Adrenal gland (tissue), 9 donors: ENCODE measurements at regions not wholly inside any gene's neighbourhood (a gene's known extent, or its start where the extent isn't known, plus 50 kb on each side); places are given as distances from the start of the nearest gene placed in this dataset.

ENCODE experiments used
- DNase-seq, 7 donors: peaks; one replicate each; pipeline ENCODE4 v3.0.0-alpha.2; 2019 to 2020
- H3K27ac ChIP-seq, 5 donors: fragments of 200-600 bp; sonication (generic) in 4 of 5; 1 replicate in 3 of 5; 2 replicates in 2 of 5; pipeline versions ENCODE4 v1.5.1 to v1.8.0; 2016 to 2020; ENCODE audit warnings: mild to moderate bottlenecking in 1 of 5
- H3K27me3 ChIP-seq: fragments of 200-600 bp; 2 replicates; pipeline ENCODE4 v1.8.0; 2021
- H3K36me3 ChIP-seq, 2 donors: fragments of 200-600 bp; replicated peaks in 1 of 2; 1 replicate in 1 of 2; 2 replicates in 1 of 2; pipeline versions ENCODE4 v1.5.1 to v1.8.0; 2018 to 2022
- H3K4me1 ChIP-seq, 2 donors: fragments of 200-600 bp; replicated peaks in 1 of 2; 1 replicate in 1 of 2; 2 replicates in 1 of 2; pipeline versions ENCODE4 v1.5.1 to v1.8.0; 2018 to 2021
- H3K4me3 ChIP-seq, 4 donors: fragments of 200-600 bp; sonication (generic) in 3 of 4; one replicate each; pipeline ENCODE4 v1.5.1; 2016 to 2018
- H3K9me3 ChIP-seq, 3 donors: fragments of 200-600 bp; sonication (generic) in 1 of 3; replicated peaks in 1 of 3; 1 replicate in 2 of 3; 2 replicates in 1 of 3; pipeline versions ENCODE4 v1.5.1 to v1.8.0; 2016 to 2021
- POLR2A ChIP-seq, 2 donors: fragments of 450-650 bp; IDR thresholded peaks; one replicate each; pipeline ENCODE4 v1.6.1; 2017; ENCODE audit warnings: antibody characterized with exemption in 2 of 2, mild to moderate bottlenecking in 2 of 2, moderate library complexity in 1 of 2
- WGBS, 4 donors: extraction: QIAGEN DNeasy Blood & Tissue Kit in 2 of 4; methylation state at CpG; one replicate each; pipeline versions ENCODE4 v1.1.5 to v1.1.7; 2013 to 2017; 5-methylcytosine and 5-hydroxymethylcytosine counted together
- intact Hi-C, 2 donors: fragments of 100-400 bp; cut with DNase I; formaldehyde crosslinking; loops; one replicate each; pipeline versions ENCODE4 v1.14.1 to v1.15.0; 2022 to 2023
- TF ChIP-seq, protein P1 (sequence below), 6 experiments: fragments of 450-650 bp in 4 of 6; fragments of 200-600 bp in 2 of 6; sonication (generic) in 1 of 6; IDR thresholded peaks; 1 replicate in 5 of 6; 2 replicates in 1 of 6; pipeline versions ENCODE4 v1.5.1 to v1.8.0; 2016 to 2021; ENCODE audit warnings: antibody characterized with exemption in 6 of 6, mild to moderate bottlenecking in 2 of 6, moderate library complexity in 1 of 6
- donor health status: healthy with polysubstance abuse.
- donor health status: Bipolar disorder and iron deficiency.
- donor health status: DM: yes; HTN: yes; CAD: no.
- donor health status: DM: no; HTN: no; CAD: no.
- donor health status: DM: no; HTN: no; CAD: no.

- Histone ChIP-seq H3K4me3 (no peak overlapping the region), H3K36me3 (no peaks in the 10 kb centered on the region), H3K4me1 (no peaks in the 10 kb centered on the region), H3K27me3 (no peaks in the 10 kb centered on the region), H3K9me3 (no peaks in the 10 kb centered on the region), H3K27ac (no peak overlapping the region)
- DNase-seq, result no peak
- intact Hi-C loops, result no loop called here
- no peak for TF ChIP-seq POLR2A (IDR thresholded peaks at IDR 0.05)
- TF ChIP-seq, protein P1, sequence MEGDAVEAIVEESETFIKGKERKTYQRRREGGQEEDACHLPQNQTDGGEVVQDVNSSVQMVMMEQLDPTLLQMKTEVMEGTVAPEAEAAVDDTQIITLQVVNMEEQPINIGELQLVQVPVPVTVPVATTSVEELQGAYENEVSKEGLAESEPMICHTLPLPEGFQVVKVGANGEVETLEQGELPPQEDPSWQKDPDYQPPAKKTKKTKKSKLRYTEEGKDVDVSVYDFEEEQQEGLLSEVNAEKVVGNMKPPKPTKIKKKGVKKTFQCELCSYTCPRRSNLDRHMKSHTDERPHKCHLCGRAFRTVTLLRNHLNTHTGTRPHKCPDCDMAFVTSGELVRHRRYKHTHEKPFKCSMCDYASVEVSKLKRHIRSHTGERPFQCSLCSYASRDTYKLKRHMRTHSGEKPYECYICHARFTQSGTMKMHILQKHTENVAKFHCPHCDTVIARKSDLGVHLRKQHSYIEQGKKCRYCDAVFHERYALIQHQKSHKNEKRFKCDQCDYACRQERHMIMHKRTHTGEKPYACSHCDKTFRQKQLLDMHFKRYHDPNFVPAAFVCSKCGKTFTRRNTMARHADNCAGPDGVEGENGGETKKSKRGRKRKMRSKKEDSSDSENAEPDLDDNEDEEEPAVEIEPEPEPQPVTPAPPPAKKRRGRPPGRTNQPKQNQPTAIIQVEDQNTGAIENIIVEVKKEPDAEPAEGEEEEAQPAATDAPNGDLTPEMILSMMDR (IDR thresholded peaks at IDR 0.05), result no peak
- WGBS, 4 donors, result 89 to 91% (median 89%) methylated on average over 5 of the region's 5 CpGs
Observed at GRCh38 chr12:114967151-114967550, 283.2 kb upstream of the TBX3 start.

DNA sequence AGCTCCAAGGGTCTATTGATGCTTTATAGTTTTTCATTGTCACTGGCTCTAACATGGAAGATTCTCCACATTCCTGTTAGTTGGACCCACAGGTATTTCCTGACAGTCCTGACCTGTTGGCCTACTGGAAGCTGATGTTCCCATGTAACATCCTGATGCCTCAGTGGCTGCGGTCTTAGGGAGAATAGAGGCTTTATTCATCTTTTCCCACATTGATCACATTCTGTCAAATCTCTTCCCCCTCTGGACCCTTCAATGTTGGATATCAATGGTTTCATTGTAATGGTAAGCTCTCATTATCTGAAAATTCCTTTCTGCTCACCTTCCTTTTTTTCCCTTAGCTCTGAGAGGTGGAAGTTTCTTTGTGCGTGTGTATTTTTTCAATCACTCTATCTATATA, 280.9 kb upstream of the TBX3 start:
- H3K27me3 ChIP-seq, result no peaks in the 10 kb centered on the region
- no peaks in the 10 kb centered on the region for H3K4me1 ChIP-seq
- WGBS, 4 donors, result 89 to 96% (median 94%) methylated on average over 2 of the region's 2 CpGs
- TF ChIP-seq, protein P1 (IDR thresholded peaks at IDR 0.05), result no peak
- no peak for TF ChIP-seq POLR2A (IDR thresholded peaks at IDR 0.05)
- intact Hi-C loops, result no loop called here
- no peaks in the 10 kb centered on the region for H3K36me3 ChIP-seq
- no peak overlapping the region for H3K4me3 ChIP-seq
- no peak overlapping the region for H3K27ac ChIP-seq
- DNase-seq, result no peak
- no peaks in the 10 kb centered on the region for H3K9me3 ChIP-seq

GRCh38 chr12:114963846-114964245, 279.9 kb upstream of the TBX3 start:
- no peaks in the 10 kb centered on the region for H3K9me3 ChIP-seq
- 86 to 93% (median 87%) methylated on average over 4 of the region's 4 CpGs for WGBS, 4 donors
- no peak overlapping the region for H3K4me3 ChIP-seq
- no peaks in the 10 kb centered on the region for H3K36me3 ChIP-seq
- no peak for TF ChIP-seq POLR2A (IDR thresholded peaks at IDR 0.05)
- TF ChIP-seq, protein P1 (IDR thresholded peaks at IDR 0.05), result no peak
- no peak overlapping the region for H3K27ac ChIP-seq
- no peaks in the 10 kb centered on the region for H3K27me3 ChIP-seq
- DNase-seq, result no peak
- intact Hi-C loops, result no loop called here
- no peaks in the 10 kb centered on the region for H3K4me1 ChIP-seq

DNA sequence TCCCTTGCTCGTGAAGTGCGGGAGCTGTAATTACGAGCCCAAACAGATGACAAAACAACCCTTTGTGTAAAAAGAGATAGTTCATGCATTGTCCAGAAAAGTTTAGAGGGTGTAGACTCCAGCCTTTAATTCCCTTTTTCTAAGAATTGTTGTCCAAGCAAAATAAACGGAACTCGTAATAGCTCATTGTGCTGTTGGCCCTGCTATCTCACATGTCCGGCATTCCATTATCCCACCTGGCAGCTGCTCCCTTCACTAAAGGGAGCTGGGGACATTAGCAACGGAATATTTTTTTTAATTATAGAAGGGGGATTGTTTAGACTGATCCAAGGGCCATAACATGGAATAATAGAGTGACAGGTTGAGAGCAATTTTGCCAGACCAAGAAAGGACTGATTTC, 277.5 kb upstream of the TBX3 start:
- intact Hi-C loops, result no loop called here
- WGBS, 4 donors, result 82 to 86% (median 84%) methylated on average over 7 of the region's 7 CpGs
- TF ChIP-seq POLR2A (IDR thresholded peaks at IDR 0.05), result no peak
- TF ChIP-seq, protein P1 (IDR thresholded peaks at IDR 0.05), result no peak

More for the DNA sequence above, 277.5 kb upstream of the TBX3 start:
- H3K4me3 ChIP-seq, result no peak overlapping the region
- no peaks in the 10 kb centered on the region for H3K9me3 ChIP-seq
- no peaks in the 10 kb centered on the region for H3K27me3 ChIP-seq
- H3K4me1 ChIP-seq, result no peaks in the 10 kb centered on the region
- no peaks in the 10 kb centered on the region for H3K36me3 ChIP-seq
- no peak overlapping the region for H3K27ac ChIP-seq
- no peak for DNase-seq
